Aorta (tissue), 5 donors: ENCODE measurements at regions not wholly inside any gene's neighbourhood (a gene's known extent, or its start where the extent isn't known, plus 50 kb on each side); places are given as distances from the start of the nearest gene placed in this dataset.

Source experiments
- ATAC-seq: fragments of 200-7000 bp; cut with Tn5 transposase; one replicate; pipeline ENCODE4 v1.9.1; 2022; ENCODE audit warnings: moderate library complexity; ENCODE audit not compliant: low FRiP score
- DNase-seq, 2 donors: peaks; one replicate each; pipeline ENCODE4 v3.0.0-alpha.2; 2020
- H3K27ac ChIP-seq, 2 donors: one replicate each; pipeline ENCODE4 v1.5.1; 2013; ENCODE audit warnings: low read length in 2 of 2, mild to moderate bottlenecking in 2 of 2, moderate library complexity in 2 of 2, control low read depth in 1 of 2, inconsistent platforms in 1 of 2, low read depth in 1 of 2
- H3K27me3 ChIP-seq, 2 donors: one replicate each; pipeline ENCODE4 v1.6.1; 2013; ENCODE audit warnings: control low read depth in 1 of 2, low read length in 1 of 2, mild to moderate bottlenecking in 1 of 2, moderate library complexity in 1 of 2; ENCODE audit not compliant: insufficient read depth in 2 of 2, control insufficient read depth in 1 of 2
- H3K36me3 ChIP-seq, 2 donors: one replicate each; pipeline ENCODE4 v1.6.1; 2013; ENCODE audit warnings: control low read depth in 1 of 2, low read length in 1 of 2, mild to moderate bottlenecking in 1 of 2; ENCODE audit not compliant: insufficient read depth in 2 of 2, control insufficient read depth in 1 of 2
- H3K4me1 ChIP-seq, 2 donors: one replicate each; pipeline ENCODE4 v1.6.1; 2013; ENCODE audit warnings: low read length in 2 of 2, control low read depth in 1 of 2, mild to moderate bottlenecking in 1 of 2, moderate library complexity in 1 of 2; ENCODE audit not compliant: insufficient read depth in 2 of 2, control insufficient read depth in 1 of 2
- H3K4me3 ChIP-seq, 2 donors: one replicate each; pipeline ENCODE4 v1.5.1; 2013; ENCODE audit warnings: low read length in 2 of 2, control low read depth in 1 of 2, mild to moderate bottlenecking in 1 of 2
- H3K9me3 ChIP-seq: one replicate; pipeline ENCODE4 v1.6.1; 2013; ENCODE audit warnings: mild to moderate bottlenecking, low read length; ENCODE audit not compliant: control insufficient read depth
- WGBS, 2 donors: extraction: QIAGEN DNeasy Blood & Tissue Kit; methylation state at CpG; one replicate each; pipeline ENCODE4 v1.1.7; 2013; 5-methylcytosine and 5-hydroxymethylcytosine counted together
- intact Hi-C, 2 donors: fragments of 100-400 bp; cut with DNase I; formaldehyde crosslinking; loops; one replicate each; pipeline versions ENCODE4 v1.14.2 to v1.15.0; 2022
- donor health status: healthy with polysubstance abuse.
- donor health status: Bipolar disorder and iron deficiency.
- donor health status: DM: no; HTN: no; CAD: no.
- donor health status: DM: no; HTN: no; CAD: no.
- donor health status: DM: yes; HTN: yes; CAD: no.

DNA sequence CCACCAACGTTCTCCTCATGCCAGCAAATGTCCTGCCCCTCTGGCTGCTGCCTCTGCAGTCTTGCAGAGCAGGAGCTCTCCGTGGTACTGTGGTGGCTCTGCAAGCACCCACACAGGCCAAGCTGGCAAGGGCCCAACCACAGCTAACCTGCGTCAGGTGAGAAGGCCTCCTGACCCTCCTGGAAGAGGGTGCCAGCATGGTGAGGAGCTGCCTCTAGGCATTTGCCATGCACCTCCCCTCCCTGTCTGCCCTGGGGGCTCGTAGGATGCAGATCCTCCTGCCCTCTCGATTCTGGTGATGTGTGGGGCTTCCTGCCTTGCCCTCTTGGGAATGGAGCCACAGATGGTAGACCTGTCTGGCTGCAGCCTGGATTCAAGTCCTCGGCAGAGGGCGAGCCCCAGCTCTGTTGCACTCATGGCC lies 1408.8 kb downstream of the TBC1D22A start:
- DNase-seq (no peak), ATAC-seq (no peak)
- H3K4me1 ChIP-seq, result no peaks in the 10 kb centered on the region
- no peaks in the 10 kb centered on the region for H3K36me3 ChIP-seq
- intact Hi-C loops, result no loop called here
- peaks cover 1% of the 10 kb centered on the region for H3K9me3 ChIP-seq
- H3K4me3 ChIP-seq, result no peak overlapping the region
- H3K27me3 ChIP-seq, result no peaks in the 10 kb centered on the region
- WGBS, 2 donors, result 48 to 49% methylated on average over 7 of the region's 7 CpGs
- no peak overlapping the region for H3K27ac ChIP-seq

GRCh38 chr22:48169227-48169626 lies 1406.8 kb downstream of the TBC1D22A start:
- Histone ChIP-seq H3K27me3 (no peaks in the 10 kb centered on the region), H3K36me3 (no peaks in the 10 kb centered on the region), H3K27ac (no peak overlapping the region), H3K9me3 (peaks cover 1% of the 10 kb centered on the region), H3K4me1 (no peaks in the 10 kb centered on the region), H3K4me3 (no peak overlapping the region)
- no peak for ATAC-seq
- intact Hi-C loops, result no loop called here
- 34 to 47% methylated on average over 4 of the region's 4 CpGs for WGBS, 2 donors
- DNase-seq, result peak in 1 of 2 donors; percentile 51

- no peak overlapping the region for H3K4me3 ChIP-seq
- H3K27ac ChIP-seq, result no peak overlapping the region
- ATAC-seq (no peak), DNase-seq (no peak)
- peaks cover 1% of the 10 kb centered on the region for H3K9me3 ChIP-seq
- no peaks in the 10 kb centered on the region for H3K4me1 ChIP-seq
- H3K27me3 ChIP-seq, result no peaks in the 10 kb centered on the region
- no peaks in the 10 kb centered on the region for H3K36me3 ChIP-seq
- WGBS, 2 donors, result 47 to 52% methylated on average over 6 of the region's 6 CpGs
- intact Hi-C loops, result no loop called here
These were observed 1404.8 kb downstream of the TBC1D22A start for GRCh38 chr22:48167238-48167637.

DNA sequence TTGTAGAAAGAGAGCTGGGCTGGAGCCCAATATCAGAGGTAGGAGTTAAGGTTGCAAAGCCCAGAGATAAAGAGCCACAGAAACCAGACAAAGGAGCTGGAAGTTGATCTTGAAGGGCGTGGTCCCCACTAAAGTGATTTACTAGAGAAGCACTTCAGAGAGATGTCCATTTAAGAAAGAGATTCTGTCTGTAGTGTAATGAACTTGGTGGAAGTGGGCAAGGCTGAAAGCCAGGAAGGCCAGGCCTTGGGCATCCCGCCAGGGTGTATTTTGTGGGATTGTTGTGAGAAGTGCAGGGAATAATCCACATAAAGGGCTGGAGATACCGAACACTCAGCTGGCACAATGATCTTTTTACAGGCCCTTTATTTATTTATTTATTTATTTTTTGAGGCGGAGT lies 1398.8 kb downstream of the TBC1D22A start:
- no peak for ATAC-seq
- Histone ChIP-seq H3K36me3 (no peaks in the 10 kb centered on the region), H3K4me1 (no peaks in the 10 kb centered on the region), H3K27me3 (no peaks in the 10 kb centered on the region), H3K9me3 (peaks cover 2% of the 10 kb centered on the region), H3K27ac (no peak overlapping the region), H3K4me3 (no peak overlapping the region)
- intact Hi-C loops, result no loop called here
- WGBS, 2 donors, result 73 to 78% methylated on average over 4 of the region's 4 CpGs
- DNase-seq, result peak in 1 of 2 donors; percentile 30

- intact Hi-C loops, result no loop called here
- ATAC-seq, result no peak
- DNase-seq, result no peak
- no peaks in the 10 kb centered on the region for H3K4me1 ChIP-seq
- peaks cover 2% of the 10 kb centered on the region for H3K9me3 ChIP-seq
- no peak overlapping the region for H3K27ac ChIP-seq
- whole genome bisulfite sequencing, 2 donors, result 88 to 89% methylated on average over 11 of the region's 11 CpGs
- no peaks in the 10 kb centered on the region for H3K36me3 ChIP-seq
- no peak overlapping the region for H3K4me3 ChIP-seq
- no peaks in the 10 kb centered on the region for H3K27me3 ChIP-seq
These were observed 1395.2 kb downstream of the TBC1D22A start for GRCh38 chr22:48157676-48158075.

- intact Hi-C loops, result no loop called here
- H3K27ac ChIP-seq, result no peak overlapping the region
- WGBS, 2 donors, result 62 to 66% methylated on average over 12 of the region's 12 CpGs
- H3K4me3 ChIP-seq, result no peak overlapping the region
- H3K4me1 ChIP-seq, result no peaks in the 10 kb centered on the region
- ATAC-seq (no peak), DNase-seq (peak in 1 of 2 donors; percentile 49)
- H3K36me3 ChIP-seq, result no peaks in the 10 kb centered on the region
- H3K9me3 ChIP-seq, result peaks cover 2% of the 10 kb centered on the region
- H3K27me3 ChIP-seq, result no peaks in the 10 kb centered on the region
These were observed 1394.3 kb downstream of the TBC1D22A start for GRCh38 chr22:48156603-48157355.

DNA sequence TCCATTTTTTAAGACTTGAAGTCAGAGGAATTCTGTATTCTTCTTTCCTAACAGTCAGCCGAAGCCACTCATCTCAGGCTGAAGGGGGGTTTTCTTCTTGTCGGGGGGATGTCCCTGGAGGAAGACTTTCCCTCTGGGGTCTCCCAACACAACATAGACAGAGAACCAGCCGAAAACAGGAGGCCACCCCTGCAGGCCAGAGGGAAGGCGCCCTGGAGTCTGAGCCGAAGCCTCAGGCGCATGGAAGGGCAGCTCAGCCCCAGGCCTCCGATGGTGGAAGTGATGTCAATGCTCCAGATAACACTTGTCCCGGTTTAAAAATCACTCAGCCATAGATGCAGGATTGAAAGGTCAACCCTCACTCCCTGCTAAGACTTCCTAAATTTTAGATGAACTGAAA lies 1393.0 kb downstream of the TBC1D22A start:
- H3K4me1 ChIP-seq, result no peaks in the 10 kb centered on the region
- intact Hi-C loops, result no loop called here
- H3K4me3 ChIP-seq, result no peak overlapping the region
- no peak for ATAC-seq
- peaks cover 2% of the 10 kb centered on the region for H3K9me3 ChIP-seq
- H3K36me3 ChIP-seq, result no peaks in the 10 kb centered on the region
- DNase-seq, result peak in 1 of 2 donors; percentile 26
- 76 to 81% methylated on average over 8 of the region's 8 CpGs for WGBS, 2 donors
- H3K27ac ChIP-seq, result no peak overlapping the region
- H3K27me3 ChIP-seq, result no peaks in the 10 kb centered on the region

- WGBS, 2 donors, result 69 to 74% methylated on average over 8 of the region's 8 CpGs
These were observed 1392.4 kb downstream of the TBC1D22A start for GRCh38 chr22:48154943-48155240.

GRCh38 chr22:48154169-48154942 lies 1391.9 kb downstream of the TBC1D22A start:
- 83 to 86% methylated on average over 18 of the region's 18 CpGs for WGBS, 2 donors
- H3K27me3 ChIP-seq, result no peaks in the 10 kb centered on the region
- H3K4me3 ChIP-seq, result no peak overlapping the region
- H3K27ac ChIP-seq, result no peak overlapping the region
- H3K9me3 ChIP-seq, result peaks cover 2% of the 10 kb centered on the region
- intact Hi-C loops, result no loop called here
- H3K36me3 ChIP-seq, result no peaks in the 10 kb centered on the region
- ATAC-seq (no peak), DNase-seq (peak in 1 of 2 donors; percentile 68)
- no peaks in the 10 kb centered on the region for H3K4me1 ChIP-seq

More at GRCh38 chr22:48154943-48155240, 1392.4 kb downstream of the TBC1D22A start:
- no peak overlapping the region for H3K4me3 ChIP-seq
- intact Hi-C loops, result no loop called here
- ATAC-seq (no peak), DNase-seq (peak in 1 of 2 donors; percentile 34)
- H3K27me3 ChIP-seq, result no peaks in the 10 kb centered on the region
- H3K9me3 ChIP-seq, result peaks cover 2% of the 10 kb centered on the region
- H3K27ac ChIP-seq, result no peak overlapping the region
- H3K36me3 ChIP-seq, result no peaks in the 10 kb centered on the region
- H3K4me1 ChIP-seq, result no peaks in the 10 kb centered on the region
